H7 (cell line): ENCODE measurements at regions not wholly inside any gene's neighbourhood (a gene's known extent, or its start where the extent isn't known, plus 50 kb on each side); places are given as distances from the start of the nearest gene placed in this dataset.

Source experiments
- DNase-seq: peaks from one replicate; pipeline ENCODE4 v3.0.0; 2012
- H3K27me3 ChIP-seq: 2 replicates; pipeline ENCODE4 v1.6.0; 2011; ENCODE audit warnings: mild to moderate bottlenecking, low read length; ENCODE audit not compliant: control insufficient read depth, insufficient read depth
- H3K36me3 ChIP-seq: replicated peaks from 2 replicates; pipeline ENCODE4 v1.5.1; 2011; ENCODE audit warnings: low read length; ENCODE audit not compliant: control insufficient read depth, insufficient read depth
- H3K4me3 ChIP-seq: 2 replicates; pipeline ENCODE4 v1.5.1; 2011; ENCODE audit warnings: low read depth, mild to moderate bottlenecking, control low read depth, low read length, moderate library complexity; ENCODE audit not compliant: insufficient read depth

DNA sequence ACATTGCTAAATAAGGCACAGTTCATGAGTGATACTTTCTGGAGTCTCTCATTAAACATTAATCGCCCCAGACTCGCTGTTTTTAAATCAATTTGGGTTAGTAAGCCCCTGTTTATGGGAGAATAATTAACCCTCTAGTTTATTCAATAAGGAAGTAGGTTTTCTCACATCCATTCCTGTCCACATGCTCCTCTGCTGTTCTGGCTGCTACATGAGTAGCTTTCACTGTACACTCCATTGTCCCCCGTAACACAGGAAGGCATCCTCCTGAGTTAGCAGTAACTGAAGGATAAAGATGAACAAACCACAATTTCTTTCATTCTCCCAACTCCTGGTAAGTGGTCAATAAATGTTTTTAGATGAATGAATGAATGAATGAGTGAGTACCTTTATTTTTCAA is 378.5 kb downstream of the DIPK2A start:
- DNase-seq = no peak
- Histone ChIP-seq H3K27me3 (no peaks in the 10 kb centered on the region), H3K4me3 (no peak overlapping the region), H3K36me3 (no peaks in the 10 kb centered on the region)

DNA sequence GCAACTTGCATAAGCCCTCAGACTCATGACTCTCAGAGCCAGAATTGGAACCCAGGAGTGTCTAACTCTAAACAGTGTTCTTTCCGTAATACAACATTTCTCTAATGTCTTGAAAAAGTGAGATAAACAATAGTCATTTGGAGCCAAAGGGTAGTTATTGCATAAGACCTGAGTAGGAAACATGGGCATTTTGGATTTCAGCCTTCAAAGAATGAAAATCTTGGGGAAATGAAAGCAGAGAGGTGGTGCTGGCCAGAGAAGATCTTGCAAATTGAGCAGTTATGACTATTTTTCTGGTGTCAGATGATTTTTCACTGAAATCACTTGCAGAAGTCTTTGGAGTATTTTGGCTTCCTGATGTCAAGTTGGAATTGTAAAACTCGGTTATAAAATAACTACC is 379.4 kb downstream of the DIPK2A start:
- H3K36me3 ChIP-seq = no peaks in the 10 kb centered on the region
- no peak overlapping the region for H3K4me3 ChIP-seq
- no peaks in the 10 kb centered on the region for H3K27me3 ChIP-seq
- DNase-seq = no peak

DNA sequence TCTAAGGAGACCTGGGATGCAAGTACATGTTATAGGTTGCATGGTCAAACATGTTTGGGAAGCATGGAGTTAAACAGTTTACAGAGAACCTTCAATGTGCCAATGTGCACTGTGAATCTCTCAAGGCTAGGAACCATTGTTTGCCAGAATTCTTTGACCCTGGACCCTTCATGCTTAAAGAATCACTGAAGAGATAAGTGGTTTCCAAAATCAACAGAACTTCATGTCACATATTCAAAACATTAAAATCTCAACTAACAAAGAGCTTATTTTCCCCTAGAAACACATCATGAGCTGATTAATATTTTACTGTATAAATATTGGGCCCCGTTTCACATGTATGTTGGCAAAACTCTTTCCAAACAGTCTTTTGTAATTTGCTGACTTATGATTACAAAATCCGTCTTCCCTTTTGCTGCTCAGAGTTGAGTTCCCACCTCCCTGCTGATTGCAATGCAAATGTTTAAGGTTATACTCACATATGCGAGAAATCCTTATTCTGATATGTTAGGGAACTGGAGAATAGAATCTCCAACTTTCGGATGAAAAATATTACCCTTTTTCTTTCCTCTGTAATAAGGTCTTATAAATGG is 380.2 kb downstream of the DIPK2A start:
- DNase-seq = no peak
- no peaks in the 10 kb centered on the region for H3K27me3 ChIP-seq
- no peak overlapping the region for H3K4me3 ChIP-seq
- H3K36me3 ChIP-seq = no peaks in the 10 kb centered on the region

DNA sequence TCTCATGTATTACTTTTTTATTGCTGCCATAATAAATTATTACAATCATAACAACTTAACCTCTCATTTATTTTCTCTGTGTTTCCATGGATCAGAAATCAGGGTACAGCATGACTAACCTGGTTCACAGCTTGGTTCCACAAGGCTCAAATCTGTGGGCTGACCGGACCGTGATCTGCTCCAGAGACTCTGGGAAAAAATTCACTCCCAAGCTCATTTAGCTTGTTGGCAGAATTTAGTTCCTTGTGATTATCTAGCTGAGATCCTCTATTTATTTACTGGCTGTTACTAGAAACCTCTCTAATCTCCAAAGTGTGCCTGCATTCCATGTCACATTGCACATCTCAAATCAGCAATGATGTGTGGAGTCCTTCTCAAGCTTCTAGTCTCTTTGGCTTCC is 386.6 kb downstream of the DIPK2A start:
- H3K4me3 ChIP-seq = no peak overlapping the region
- H3K36me3 ChIP-seq = no peaks in the 10 kb centered on the region
- no peaks in the 10 kb centered on the region for H3K27me3 ChIP-seq
- DNase-seq = no peak

DNA sequence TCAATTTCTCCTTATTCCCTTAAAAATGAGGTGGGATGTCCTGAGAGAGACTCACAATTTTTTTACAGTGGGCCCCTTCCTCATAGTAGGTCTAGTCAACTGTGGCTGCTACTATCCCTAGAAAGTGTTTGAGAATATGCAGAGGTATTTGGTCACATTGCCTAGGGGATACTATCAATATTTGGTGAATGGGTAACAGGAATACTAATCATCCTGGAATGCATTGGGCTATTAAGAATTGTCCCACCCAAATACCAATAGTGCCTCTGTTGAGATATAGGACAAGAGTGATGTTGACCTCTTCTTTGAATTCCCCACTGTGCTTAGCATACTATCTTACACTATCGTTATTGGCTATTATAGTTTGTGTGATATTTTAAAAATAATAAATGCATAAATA is 389.4 kb downstream of the DIPK2A start:
- Histone ChIP-seq H3K36me3 (no peaks in the 10 kb centered on the region), H3K4me3 (no peak overlapping the region), H3K27me3 (no peaks in the 10 kb centered on the region)
- no peak for DNase-seq

DNA sequence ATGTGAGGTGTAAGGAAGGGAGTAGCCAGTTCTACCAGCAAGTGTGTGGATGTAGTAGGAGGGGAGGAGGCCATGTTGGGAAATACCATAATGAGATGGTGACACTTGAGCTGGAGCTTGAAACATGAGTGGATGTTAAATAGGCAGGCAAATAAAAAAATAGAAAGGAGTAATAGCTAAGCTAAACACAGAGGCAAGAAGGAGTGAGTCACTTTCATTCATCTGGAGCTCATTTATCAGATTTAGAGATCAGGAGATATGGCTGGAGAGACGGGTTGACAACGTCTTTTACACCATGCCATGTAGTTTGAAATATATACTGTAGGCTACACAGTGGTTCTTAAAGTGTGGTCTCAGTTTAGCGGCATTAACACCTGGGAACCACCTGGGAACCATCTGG is 390.5 kb downstream of the DIPK2A start:
- no peak overlapping the region for H3K4me3 ChIP-seq
- H3K27me3 ChIP-seq = no peaks in the 10 kb centered on the region
- no peak for DNase-seq
- no peaks in the 10 kb centered on the region for H3K36me3 ChIP-seq

DNA sequence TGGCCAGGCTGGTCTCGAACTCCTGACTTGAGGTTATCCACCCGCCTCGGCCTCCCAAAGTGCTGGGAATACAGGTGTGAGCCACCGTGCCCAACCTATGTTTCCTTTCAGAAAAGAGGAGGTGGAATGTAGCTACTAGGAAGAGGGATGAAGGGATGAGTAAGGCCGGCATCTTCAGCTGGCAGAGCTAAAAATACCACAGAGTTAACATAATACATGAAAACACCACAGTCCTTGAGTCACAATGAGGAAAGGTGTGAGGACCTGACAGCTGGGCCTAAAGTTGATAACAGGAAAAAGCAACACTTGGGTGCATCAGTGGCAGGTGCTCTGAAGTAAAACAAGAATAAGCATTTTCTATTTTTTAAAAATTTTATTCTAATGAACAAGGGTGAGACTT is 392.2 kb downstream of the DIPK2A start:
- Histone ChIP-seq H3K27me3 (no peaks in the 10 kb centered on the region), H3K36me3 (no peaks in the 10 kb centered on the region), H3K4me3 (no peak overlapping the region)
- no peak for DNase-seq

DNA sequence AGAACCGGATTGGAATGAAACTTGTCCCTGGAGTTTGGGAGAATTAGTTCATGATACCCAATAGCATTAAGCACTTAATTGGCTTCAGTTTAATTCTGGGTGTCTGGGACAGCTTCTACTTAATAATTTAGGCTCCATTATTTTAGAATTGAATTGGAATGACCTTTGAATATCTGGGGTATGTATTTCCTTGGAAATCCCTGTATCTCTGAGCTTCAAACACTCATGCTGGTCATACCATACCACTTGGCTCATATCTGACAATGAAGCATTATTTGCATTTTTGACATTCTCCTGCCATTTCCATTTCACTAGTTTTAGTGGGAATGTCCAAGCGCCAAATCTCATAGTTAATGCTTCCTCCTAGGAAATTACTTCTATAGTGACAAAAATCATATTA is 393.1 kb downstream of the DIPK2A start:
- Histone ChIP-seq H3K27me3 (no peaks in the 10 kb centered on the region), H3K36me3 (no peaks in the 10 kb centered on the region), H3K4me3 (no peak overlapping the region)
- DNase-seq = no peak

DNA sequence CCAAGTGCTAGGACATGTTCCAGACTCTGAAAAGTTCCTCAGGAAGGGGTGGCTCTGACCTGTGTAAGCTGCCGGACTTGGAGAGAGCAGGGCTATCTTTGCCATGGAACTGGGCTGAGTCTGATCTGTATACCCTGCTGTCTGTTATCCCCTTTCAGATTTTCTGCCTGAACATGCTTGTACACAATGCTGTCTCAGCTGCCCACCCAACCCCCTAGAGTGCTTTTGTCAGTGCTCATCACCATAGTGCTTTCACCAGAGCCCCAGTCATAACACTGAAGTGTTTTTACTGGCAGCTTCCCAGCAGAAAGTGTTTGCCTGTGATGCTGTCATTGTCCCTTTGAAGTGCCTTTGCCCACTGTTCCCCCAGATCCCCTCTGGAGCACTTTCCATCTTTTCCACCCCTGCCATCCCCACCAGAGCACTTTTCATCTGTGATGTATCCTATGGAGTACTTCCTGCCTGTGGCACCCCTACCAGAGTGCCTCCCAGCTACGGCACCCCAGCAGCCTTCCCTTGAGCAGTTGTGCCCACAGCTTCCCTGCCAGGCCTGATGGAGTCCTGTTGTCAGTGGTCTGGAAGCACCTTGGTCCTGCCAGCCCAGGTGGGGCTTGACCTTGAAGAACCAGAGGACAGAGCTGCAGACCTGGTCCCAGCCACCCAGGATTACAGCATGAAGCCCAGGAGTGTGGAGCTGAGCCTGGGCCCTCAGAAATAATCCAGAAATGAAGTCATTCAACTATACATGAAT is 397.7 kb downstream of the DIPK2A start:
- H3K27me3 ChIP-seq = no peaks in the 10 kb centered on the region
- no peaks in the 10 kb centered on the region for H3K36me3 ChIP-seq
- no peak for DNase-seq
- no peak overlapping the region for H3K4me3 ChIP-seq

DNA sequence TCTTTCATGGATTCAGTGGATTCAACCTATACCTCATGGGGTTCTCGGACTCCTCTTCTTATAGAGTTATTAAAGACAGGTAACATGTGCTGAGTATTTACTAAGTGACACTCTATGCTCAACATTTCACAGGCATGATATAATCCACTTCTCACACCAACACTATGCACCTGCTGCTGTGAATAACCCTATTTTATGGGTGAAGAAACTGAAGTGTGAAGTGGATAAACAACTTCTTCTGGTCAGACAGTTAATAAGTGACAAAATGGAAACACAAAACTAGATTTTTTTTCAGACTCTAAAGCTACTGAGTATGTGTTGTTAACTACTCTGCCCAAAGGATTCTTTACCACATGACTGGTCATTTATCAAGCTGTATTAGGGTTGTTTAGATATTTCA is 403.5 kb downstream of the DIPK2A start:
- H3K27me3 ChIP-seq = no peaks in the 10 kb centered on the region
- no peak for DNase-seq

DNA sequence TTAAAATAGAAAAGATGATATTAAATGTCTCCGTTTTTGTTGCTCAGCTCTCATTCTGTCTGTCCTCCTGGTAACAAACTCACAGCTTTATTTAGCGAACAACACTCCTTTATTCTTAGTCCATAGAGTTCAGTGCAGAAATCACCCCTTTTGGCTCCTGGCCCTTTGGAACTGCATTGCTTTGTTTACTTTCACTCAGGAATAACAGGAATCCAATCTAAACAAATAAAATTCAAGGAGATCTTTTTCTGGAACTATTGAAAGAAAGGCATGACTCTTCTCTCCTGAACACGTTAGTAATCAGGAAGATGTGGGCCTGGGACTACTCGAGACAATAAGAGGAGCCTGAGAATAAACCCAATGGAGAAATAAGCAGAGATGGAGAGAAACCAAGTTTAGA is 409.2 kb downstream of the DIPK2A start:
- DNase-seq = no peak
- no peaks in the 10 kb centered on the region for H3K36me3 ChIP-seq
- H3K4me3 ChIP-seq = no peak overlapping the region
- no peaks in the 10 kb centered on the region for H3K27me3 ChIP-seq

More for the DNA sequence above, 403.5 kb downstream of the DIPK2A start:
- no peaks in the 10 kb centered on the region for H3K36me3 ChIP-seq
- no peak overlapping the region for H3K4me3 ChIP-seq

DNA sequence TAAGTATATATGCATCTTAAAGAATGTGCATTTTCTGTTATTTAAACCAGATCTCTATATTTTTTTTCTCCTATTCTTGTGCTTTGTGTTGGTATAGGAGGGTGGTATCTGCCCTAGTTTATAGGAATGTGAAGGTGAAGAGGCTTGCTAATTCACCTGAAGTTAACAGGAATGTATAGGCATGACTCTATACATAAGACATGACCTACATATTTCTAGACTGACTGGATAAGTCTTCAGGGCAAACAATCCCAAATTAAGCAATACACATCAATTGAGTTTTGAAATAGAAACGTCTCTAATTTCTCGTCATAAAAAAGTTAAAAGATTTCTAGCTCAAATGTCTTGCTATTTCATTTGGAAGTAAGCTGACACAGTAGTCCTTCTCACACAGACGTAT is 410.0 kb downstream of the DIPK2A start:
- H3K27me3 ChIP-seq = no peaks in the 10 kb centered on the region
- DNase-seq = no peak
- H3K36me3 ChIP-seq = no peaks in the 10 kb centered on the region
- H3K4me3 ChIP-seq = no peak overlapping the region

DNA sequence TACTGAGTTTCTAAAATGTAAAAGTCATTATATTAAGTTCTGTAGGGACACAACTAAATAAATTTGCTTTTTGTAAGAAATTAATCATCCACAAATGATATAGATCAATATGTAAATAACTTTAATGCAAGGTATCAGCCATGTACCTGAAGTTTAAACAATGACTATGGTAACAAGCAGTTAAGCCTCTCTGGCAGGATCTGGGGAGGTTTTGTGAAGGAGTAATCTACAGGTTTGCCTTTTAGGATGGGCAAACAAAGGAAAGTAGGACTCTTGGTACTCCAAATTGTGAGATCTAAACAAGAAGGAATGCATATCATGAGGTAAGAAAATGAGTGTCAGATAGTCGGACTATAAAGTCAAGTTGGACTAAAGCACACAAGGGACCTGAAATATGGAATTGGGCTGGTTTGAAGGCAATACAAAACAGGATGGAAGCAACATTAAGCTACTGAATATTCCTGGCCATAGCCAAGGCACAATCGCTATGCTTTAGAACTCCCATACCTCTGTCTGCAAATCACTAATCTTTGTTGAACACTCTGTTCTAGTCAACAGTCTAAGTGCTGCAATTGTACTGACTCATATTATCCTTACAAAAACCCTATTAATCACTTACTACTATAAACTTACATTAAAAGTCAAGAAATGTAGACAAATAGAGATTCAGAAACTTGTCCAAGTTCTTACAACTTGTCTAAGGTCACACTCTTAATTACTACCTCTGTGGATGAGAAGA is 412.8 kb downstream of the DIPK2A start:
- H3K4me3 ChIP-seq = no peak overlapping the region
- H3K27me3 ChIP-seq = no peaks in the 10 kb centered on the region
- H3K36me3 ChIP-seq = no peaks in the 10 kb centered on the region
- peak; percentile 2 for DNase-seq

DNA sequence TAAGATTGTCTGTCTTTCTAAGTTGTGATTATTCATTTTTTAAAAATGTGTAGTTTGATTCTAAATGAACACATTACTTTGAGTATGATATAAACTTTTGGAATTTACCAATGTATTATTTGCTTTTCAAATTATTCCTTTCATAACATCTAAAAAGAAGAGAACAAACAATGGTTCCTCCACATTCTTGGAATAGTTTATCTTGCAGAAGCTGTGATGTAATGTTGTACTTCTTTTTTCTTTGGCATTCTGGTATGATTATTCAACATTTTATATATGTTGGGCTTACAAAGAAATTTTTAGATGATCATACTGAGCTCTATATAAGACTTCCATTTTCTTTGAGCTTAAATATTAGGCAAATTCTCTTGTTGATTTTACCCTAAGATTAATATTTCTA is 419.2 kb downstream of the DIPK2A start:
- Histone ChIP-seq H3K36me3 (no peaks in the 10 kb centered on the region), H3K27me3 (no peaks in the 10 kb centered on the region), H3K4me3 (no peak overlapping the region)
- no peak for DNase-seq

DNA sequence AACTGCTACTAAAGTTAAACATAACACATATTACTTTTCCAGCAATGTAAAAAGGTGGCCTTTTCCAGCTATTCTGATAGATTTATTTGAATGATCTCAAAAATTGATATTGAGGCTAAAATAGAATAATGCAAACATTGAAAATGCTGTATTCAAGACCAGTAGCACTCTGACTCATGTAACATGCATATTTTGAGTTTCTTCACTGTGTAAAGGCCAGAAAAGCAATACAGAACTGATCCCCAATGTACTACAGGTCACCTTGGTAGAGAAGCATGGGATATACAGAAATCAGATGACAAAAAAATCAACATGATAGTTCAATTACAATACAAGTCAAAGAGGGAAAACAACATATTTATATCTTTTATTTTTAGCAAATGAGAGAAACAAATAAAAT is 419.6 kb downstream of the DIPK2A start:
- Histone ChIP-seq H3K36me3 (no peaks in the 10 kb centered on the region), H3K4me3 (no peak overlapping the region)
- DNase-seq = no peak

More for the DNA sequence above, 419.6 kb downstream of the DIPK2A start:
- H3K27me3 ChIP-seq = no peaks in the 10 kb centered on the region
